Osteocyte (in vitro differentiated cells): ENCODE measurements at regions not wholly inside any gene's neighbourhood (a gene's known extent, or its start where the extent isn't known, plus 50 kb on each side); places are given as distances from the start of the nearest gene placed in this dataset.

ENCODE experiments used
- DNase-seq: peaks from one replicate; pipeline ENCODE4 v3.0.0; 2021; ENCODE audit warnings: mixed read lengths; ENCODE audit not compliant: unreplicated experiment; ENCODE audit errors: extremely low spot score
- H3K27ac Mint-ChIP-seq: one replicate; pipeline ENCODE4 v1.8.0; 2021; ENCODE audit warnings: mild to moderate bottlenecking, mixed read lengths; ENCODE audit not compliant: unreplicated experiment
- H3K27me3 Mint-ChIP-seq: one replicate; pipeline ENCODE4 v1.8.0; 2021; ENCODE audit warnings: mixed read lengths; ENCODE audit not compliant: unreplicated experiment
- H3K36me3 Mint-ChIP-seq: one replicate; pipeline ENCODE4 v1.8.0; 2021; ENCODE audit warnings: mixed read lengths; ENCODE audit not compliant: unreplicated experiment
- H3K4me1 Mint-ChIP-seq: one replicate; pipeline ENCODE4 v1.8.0; 2021; ENCODE audit warnings: mixed read lengths; ENCODE audit not compliant: unreplicated experiment
- H3K4me3 Mint-ChIP-seq: one replicate; pipeline ENCODE4 v1.8.0; 2021; ENCODE audit warnings: mild to moderate bottlenecking, moderate library complexity, mixed read lengths; ENCODE audit not compliant: unreplicated experiment
- H3K9me3 Mint-ChIP-seq: one replicate; pipeline ENCODE4 v1.8.0; 2021; ENCODE audit warnings: mixed read lengths; ENCODE audit not compliant: unreplicated experiment
- TF ChIP-seq, protein P1 (sequence below): fragments of 200-600 bp; sonication (generic); IDR thresholded peaks from 2 replicates; pipeline ENCODE4 v1.5.0; 2021; ENCODE audit warnings: antibody characterized with exemption, mild to moderate bottlenecking, moderate library complexity

DNA sequence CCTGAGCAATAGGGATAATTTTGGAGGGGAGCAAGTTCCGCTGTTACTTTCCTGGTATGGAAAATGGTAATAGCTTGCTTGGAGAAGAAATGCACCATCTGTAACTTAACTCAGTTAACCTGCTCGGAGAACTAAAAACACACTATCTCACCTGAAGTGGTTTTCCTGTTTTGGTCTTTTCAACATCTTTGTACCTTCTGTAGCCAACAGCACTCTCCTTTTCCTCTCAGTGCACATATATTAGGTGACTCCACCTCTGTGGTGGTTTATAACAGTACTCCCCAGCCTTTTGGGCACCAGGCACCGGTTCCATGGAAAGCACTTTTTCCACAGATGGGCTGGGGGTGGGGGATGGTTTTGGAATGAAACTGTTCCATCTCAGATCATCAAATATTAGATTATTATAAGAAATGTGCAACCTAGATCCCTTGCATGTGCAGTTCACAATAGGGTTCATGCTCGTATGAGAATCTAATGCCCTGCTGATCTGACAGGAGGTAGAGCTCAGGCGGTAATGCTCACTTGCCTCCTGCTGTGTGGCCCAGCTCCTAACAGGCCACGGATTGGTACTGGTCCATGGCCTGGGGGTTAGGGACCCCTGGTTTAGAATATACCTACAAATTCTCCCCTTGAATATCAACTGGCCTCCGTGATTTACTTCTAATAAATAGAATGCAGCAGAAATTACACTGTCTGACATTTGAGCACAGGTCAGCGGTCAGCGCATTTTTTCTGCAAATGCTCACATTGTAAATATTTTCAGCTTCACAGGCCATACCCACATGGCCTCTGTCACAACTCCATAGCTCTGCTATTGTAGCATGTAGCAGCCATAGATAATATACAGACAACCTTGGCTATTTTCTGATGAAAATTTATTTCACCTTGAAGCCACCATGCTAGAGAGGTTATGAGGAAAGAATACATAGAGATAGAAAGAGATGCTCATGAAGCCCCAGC, 83.8 kb upstream of the SUCLG2 start:
- Mint-ChIP-seq H3K4me3 (no peak overlapping the region), H3K9me3 (peaks cover 19% of the 10 kb centered on the region), H3K36me3 (no peaks in the 10 kb centered on the region), H3K27me3 (no peaks in the 10 kb centered on the region), H3K27ac (no peak overlapping the region), H3K4me1 (peaks cover 2% of the 10 kb centered on the region)
- DNase-seq = no peak
- TF ChIP-seq, protein P1, sequence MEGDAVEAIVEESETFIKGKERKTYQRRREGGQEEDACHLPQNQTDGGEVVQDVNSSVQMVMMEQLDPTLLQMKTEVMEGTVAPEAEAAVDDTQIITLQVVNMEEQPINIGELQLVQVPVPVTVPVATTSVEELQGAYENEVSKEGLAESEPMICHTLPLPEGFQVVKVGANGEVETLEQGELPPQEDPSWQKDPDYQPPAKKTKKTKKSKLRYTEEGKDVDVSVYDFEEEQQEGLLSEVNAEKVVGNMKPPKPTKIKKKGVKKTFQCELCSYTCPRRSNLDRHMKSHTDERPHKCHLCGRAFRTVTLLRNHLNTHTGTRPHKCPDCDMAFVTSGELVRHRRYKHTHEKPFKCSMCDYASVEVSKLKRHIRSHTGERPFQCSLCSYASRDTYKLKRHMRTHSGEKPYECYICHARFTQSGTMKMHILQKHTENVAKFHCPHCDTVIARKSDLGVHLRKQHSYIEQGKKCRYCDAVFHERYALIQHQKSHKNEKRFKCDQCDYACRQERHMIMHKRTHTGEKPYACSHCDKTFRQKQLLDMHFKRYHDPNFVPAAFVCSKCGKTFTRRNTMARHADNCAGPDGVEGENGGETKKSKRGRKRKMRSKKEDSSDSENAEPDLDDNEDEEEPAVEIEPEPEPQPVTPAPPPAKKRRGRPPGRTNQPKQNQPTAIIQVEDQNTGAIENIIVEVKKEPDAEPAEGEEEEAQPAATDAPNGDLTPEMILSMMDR = no peak

DNA sequence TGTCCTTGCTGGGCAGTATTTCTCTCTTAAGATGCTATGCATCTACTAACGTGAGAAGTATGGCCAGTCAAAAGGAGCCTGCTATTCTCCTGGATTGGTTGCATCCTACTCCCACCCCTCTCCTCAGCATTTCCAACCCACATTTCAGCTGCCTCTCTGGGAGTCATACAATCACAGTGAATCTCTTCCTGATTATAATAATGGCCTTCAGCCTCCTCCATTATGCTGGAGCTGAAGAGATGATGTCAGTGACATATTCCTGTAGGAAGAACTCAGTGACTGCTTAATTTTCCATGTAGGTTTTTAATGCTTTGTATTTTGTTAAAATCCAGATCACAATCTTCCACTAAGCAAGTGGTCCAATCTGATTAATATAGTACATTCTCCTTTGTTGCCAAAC, 82.7 kb upstream of the SUCLG2 start:
- Mint-ChIP-seq H3K9me3 (peaks cover 13% of the 10 kb centered on the region), H3K4me3 (no peak overlapping the region), H3K27ac (no peak overlapping the region), H3K27me3 (no peaks in the 10 kb centered on the region), H3K4me1 (peaks cover 2% of the 10 kb centered on the region), H3K36me3 (no peaks in the 10 kb centered on the region)
- TF ChIP-seq, protein P1 = no peak
- no peak for DNase-seq

DNA sequence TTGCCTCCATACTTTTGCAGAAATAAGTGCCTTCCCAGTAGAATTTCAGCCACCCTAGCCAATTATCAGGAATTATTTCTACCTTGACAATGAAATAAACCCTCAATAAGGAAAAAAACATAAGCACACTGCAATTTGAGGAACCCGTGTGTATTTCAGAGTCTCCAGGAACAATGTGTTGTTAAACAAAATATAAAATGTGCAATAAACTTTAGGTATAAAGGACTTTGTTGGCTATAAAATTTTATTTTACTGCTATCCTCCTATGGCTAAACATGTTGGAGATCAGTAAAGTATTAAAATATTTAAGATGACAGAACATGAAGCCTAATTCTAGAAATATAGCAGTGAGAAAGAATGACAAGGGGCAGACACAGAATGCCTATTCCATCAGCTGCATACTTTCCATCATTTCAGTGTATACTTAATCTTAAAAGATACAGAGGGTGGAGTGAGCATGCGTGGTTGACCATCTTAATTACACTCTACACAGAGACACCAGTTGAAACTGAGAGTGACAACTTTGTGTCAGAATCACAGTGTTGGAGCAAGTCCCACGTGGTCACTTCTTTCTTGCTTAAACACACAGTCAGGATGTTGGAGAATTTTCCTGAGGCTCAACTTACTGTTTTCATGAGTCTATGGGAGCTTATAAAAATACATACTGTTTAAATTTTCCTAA, 79.0 kb upstream of the SUCLG2 start:
- no peak overlapping the region for H3K27ac Mint-ChIP-seq
- TF ChIP-seq, protein P1 = no peak
- no peaks in the 10 kb centered on the region for H3K4me1 Mint-ChIP-seq
- no peaks in the 10 kb centered on the region for H3K9me3 Mint-ChIP-seq
- no peaks in the 10 kb centered on the region for H3K36me3 Mint-ChIP-seq
- H3K4me3 Mint-ChIP-seq = no peak overlapping the region
- DNase-seq = no peak
- no peaks in the 10 kb centered on the region for H3K27me3 Mint-ChIP-seq

DNA sequence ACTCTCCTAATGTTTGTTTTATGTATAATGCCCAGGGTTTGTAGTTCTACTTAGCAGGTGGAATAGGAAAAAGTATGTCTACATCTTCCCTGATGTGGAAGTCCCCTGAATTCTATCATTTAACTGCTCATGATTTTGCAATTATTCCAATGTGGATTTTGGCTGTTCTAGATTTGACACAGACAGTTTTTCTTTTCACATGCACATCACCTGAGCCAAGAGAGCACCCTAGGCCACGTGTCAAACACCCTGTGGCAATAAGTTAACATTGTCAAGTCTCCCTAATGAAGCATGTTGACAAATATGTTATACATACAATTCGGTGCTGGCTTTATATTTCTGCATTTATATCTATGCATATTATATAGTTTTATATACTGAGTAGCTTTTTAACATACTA, 70.0 kb upstream of the SUCLG2 start:
- Mint-ChIP-seq H3K36me3 (peaks cover 6% of the 10 kb centered on the region), H3K27ac (no peak overlapping the region), H3K27me3 (no peaks in the 10 kb centered on the region), H3K4me1 (peaks cover 3% of the 10 kb centered on the region), H3K9me3 (peaks cover 37% of the 10 kb centered on the region), H3K4me3 (no peak overlapping the region)
- no peak for DNase-seq
- TF ChIP-seq, protein P1 = no peak

DNA sequence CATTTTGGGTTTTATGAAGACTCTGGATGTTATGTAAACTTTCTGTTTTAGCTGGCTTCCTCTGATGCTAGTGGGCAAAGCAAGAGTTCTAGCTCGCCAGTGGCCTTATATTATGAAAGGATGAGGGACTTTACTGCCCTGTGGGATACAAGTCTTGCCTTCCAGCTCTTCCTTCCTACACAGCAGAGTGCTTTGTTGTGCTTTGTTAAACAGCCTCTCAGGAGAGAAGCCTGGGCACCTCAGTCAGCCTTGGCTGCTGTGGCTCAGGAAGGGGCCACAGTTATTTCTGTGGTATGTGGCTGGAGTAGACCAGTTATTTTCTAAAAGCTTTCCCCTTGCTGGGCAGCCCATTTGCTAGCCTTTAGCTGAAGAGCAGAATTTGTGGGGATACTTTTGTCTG, 69.5 kb upstream of the SUCLG2 start:
- TF ChIP-seq, protein P1 = no peak
- Mint-ChIP-seq H3K27ac (no peak overlapping the region), H3K4me3 (no peak overlapping the region), H3K4me1 (peaks cover 8% of the 10 kb centered on the region), H3K9me3 (peaks cover 39% of the 10 kb centered on the region), H3K36me3 (peaks cover 6% of the 10 kb centered on the region), H3K27me3 (no peaks in the 10 kb centered on the region)
- no peak for DNase-seq
